Common myeloid progenitor, CD34-positive (primary cell): ENCODE measurements at regions not wholly inside any gene's neighbourhood (a gene's known extent, or its start where the extent isn't known, plus 50 kb on each side); places are given as distances from the start of the nearest gene placed in this dataset.
"Not testable (repeated sequence)": the region's sequence is repeated elsewhere in the genome, so short reads cannot be mapped to it uniquely, and the experiment has no call there.

ENCODE experiments used
- CTCF ChIA-PET: fragments of 350-600 bp; sonication (Branson Sonifier 250); formaldehyde crosslinking; loops from one replicate; lab custom pipeline; 2021; ENCODE audit warnings: antibody characterized with exemption; lab: Charles Lee
- POLR2A ChIA-PET: fragments of 350-600 bp; sonication (Branson Sonifier 250); formaldehyde crosslinking; loops from one replicate; lab custom pipeline; 2021; ENCODE audit warnings: antibody characterized with exemption; lab: Charles Lee
- DNase-seq, 3 donors: peaks; one replicate each; pipeline versions ENCODE4 v3.0.0 to v3.0.0-alpha.2; 2013
- H3K27ac ChIP-seq, 2 experiments: 1 replicate in 1 of 2; 2 replicates in 1 of 2; pipeline ENCODE4 v1.7.0; 2013; ENCODE audit warnings: inconsistent platforms in 2 of 2, low read length in 2 of 2, mild to moderate bottlenecking in 2 of 2, low read depth in 1 of 2, moderate library complexity in 1 of 2; ENCODE audit not compliant: severe bottlenecking in 2 of 2, insufficient read depth in 1 of 2, poor library complexity in 1 of 2
- H3K27me3 ChIP-seq, 5 experiments: replicated peaks in 2 of 5; 1 replicate in 3 of 5; 2 replicates in 2 of 5; pipeline versions ENCODE4 v1.6.1 to v1.7.0; 2013; ENCODE audit warnings: low read length in 4 of 5, mild to moderate bottlenecking in 2 of 5, moderate library complexity in 2 of 5, inconsistent platforms in 1 of 5; ENCODE audit not compliant: insufficient read depth in 5 of 5, control insufficient read depth in 4 of 5
- H3K36me3 ChIP-seq, 4 experiments: 1 replicate in 2 of 4; 2 replicates in 2 of 4; pipeline versions ENCODE4 v1.6.1 to v1.7.0; 2013; ENCODE audit warnings: low read length in 3 of 4, control low read depth in 1 of 4, mild to moderate bottlenecking in 1 of 4; ENCODE audit not compliant: control insufficient read depth in 4 of 4, insufficient read depth in 4 of 4
- H3K4me1 ChIP-seq, 4 experiments: 1 replicate in 3 of 4; 2 replicates in 1 of 4; pipeline versions ENCODE4 v1.6.1 to v1.7.1; 2013; ENCODE audit warnings: low read length in 3 of 4, mild to moderate bottlenecking in 3 of 4, control low read depth in 1 of 4, inconsistent platforms in 1 of 4, moderate library complexity in 1 of 4; ENCODE audit not compliant: control insufficient read depth in 4 of 4, insufficient read depth in 4 of 4; ENCODE audit errors: control extremely low read depth in 1 of 4
- H3K4me3 ChIP-seq, 7 experiments: 1 replicate in 4 of 7; 2 replicates in 3 of 7; pipeline versions ENCODE4 v1.5.1 to v1.7.0; 2013; ENCODE audit warnings: mild to moderate bottlenecking in 7 of 7, low read length in 6 of 7, moderate library complexity in 6 of 7, inconsistent platforms in 2 of 7, low read depth in 2 of 7, control low read depth in 1 of 7; ENCODE audit not compliant: insufficient read depth in 4 of 7, control insufficient read depth in 1 of 7; ENCODE audit errors: extremely low read depth in 1 of 7
- H3K9me3 ChIP-seq, 5 experiments: 1 replicate in 4 of 5; 2 replicates in 1 of 5; pipeline versions ENCODE4 v1.6.1 to v1.7.1; 2013; ENCODE audit warnings: low read length in 4 of 5, mild to moderate bottlenecking in 2 of 5, inconsistent platforms in 1 of 5, low read depth in 1 of 5, moderate library complexity in 1 of 5; ENCODE audit not compliant: control insufficient read depth in 4 of 5, insufficient read depth in 2 of 5; ENCODE audit errors: control extremely low read depth in 1 of 5
- WGBS: methylation state at CpG from one replicate; pipeline ENCODE4 v1.1.5; 2013; ENCODE audit not compliant: insufficient coverage; 5-methylcytosine and 5-hydroxymethylcytosine counted together

- no peaks in the 10 kb centered on the region for H3K36me3 ChIP-seq
- DNase-seq = no peak
- H3K9me3 ChIP-seq = no peaks in the 10 kb centered on the region
- no peak overlapping the region for H3K27ac ChIP-seq
- no peak overlapping the region for H3K4me3 ChIP-seq
- H3K27me3 ChIP-seq = no peaks in the 10 kb centered on the region
- ChIA-PET POLR2A (no interaction called here), CTCF (no interaction called here)
- H3K4me1 ChIP-seq = no peaks in the 10 kb centered on the region
Measured at GRCh38 chr1:88503646-88504045, 180.4 kb upstream of the PKN2 start.

- CTCF ChIA-PET = no interaction called here
- Histone ChIP-seq H3K4me3 (no peak overlapping the region), H3K4me1 (no peaks in the 10 kb centered on the region), H3K27ac (no peak overlapping the region), H3K9me3 (no peaks in the 10 kb centered on the region), H3K27me3 (no peaks in the 10 kb centered on the region), H3K36me3 (no peaks in the 10 kb centered on the region)
- 91% methylated on average over 1 of the region's 1 CpG for WGBS
- DNase-seq = no peak
- POLR2A ChIA-PET = no interaction called here
Measured at GRCh38 chr1:88504601-88505000, 179.5 kb upstream of the PKN2 start.

GRCh38 chr1:88509379-88509778 lies 174.7 kb upstream of the PKN2 start:
- WGBS = 94% methylated on average over 2 of the region's 3 CpGs
- H3K27me3 ChIP-seq = no peaks in the 10 kb centered on the region
- H3K9me3 ChIP-seq = no peaks in the 10 kb centered on the region
- H3K4me3 ChIP-seq = no peak overlapping the region
- CTCF ChIA-PET = no interaction called here
- H3K36me3 ChIP-seq = no peaks in the 10 kb centered on the region
- H3K27ac ChIP-seq = no peak overlapping the region
- no peak for DNase-seq
- POLR2A ChIA-PET = no interaction called here
- no peaks in the 10 kb centered on the region for H3K4me1 ChIP-seq

- no peak overlapping the region for H3K4me3 ChIP-seq
- POLR2A ChIA-PET = no interaction called here
- CTCF ChIA-PET = no interaction called here
- no peaks in the 10 kb centered on the region for H3K9me3 ChIP-seq
- DNase-seq = no peak
- no peaks in the 10 kb centered on the region for H3K4me1 ChIP-seq
- H3K27ac ChIP-seq = no peak overlapping the region
- 91% methylated on average over 1 of the region's 1 CpG for WGBS
- no peaks in the 10 kb centered on the region for H3K36me3 ChIP-seq
- H3K27me3 ChIP-seq = no peaks in the 10 kb centered on the region
Measured at GRCh38 chr1:88514544-88515060, 169.5 kb upstream of the PKN2 start.

GRCh38 chr1:88517499-88517898 lies 166.6 kb upstream of the PKN2 start:
- H3K27ac ChIP-seq, H3K4me1 ChIP-seq, H3K9me3 ChIP-seq, H3K27me3 ChIP-seq, H3K36me3 ChIP-seq, DNase-seq, CTCF ChIA-PET, H3K4me3 ChIP-seq, POLR2A ChIA-PET: not testable (repeated sequence)
- no CpG with 5 or more reads among the region's 1 CpG for WGBS

GRCh38 chr1:88519156-88519555 lies 164.9 kb upstream of the PKN2 start:
- no peak for DNase-seq
- POLR2A ChIA-PET = no interaction called here
- 83% methylated on average over 1 of the region's 1 CpG for WGBS
- Histone ChIP-seq H3K27me3 (no peaks in the 10 kb centered on the region), H3K4me3 (no peak overlapping the region), H3K9me3 (no peaks in the 10 kb centered on the region), H3K27ac (no peak overlapping the region), H3K4me1 (no peaks in the 10 kb centered on the region), H3K36me3 (no peaks in the 10 kb centered on the region)
- CTCF ChIA-PET = no interaction called here

- H3K27ac ChIP-seq = no peak overlapping the region
- H3K27me3 ChIP-seq = no peaks in the 10 kb centered on the region
- no peaks in the 10 kb centered on the region for H3K9me3 ChIP-seq
- no peaks in the 10 kb centered on the region for H3K4me1 ChIP-seq
- H3K36me3 ChIP-seq = no peaks in the 10 kb centered on the region
- POLR2A ChIA-PET = no interaction called here
- CTCF ChIA-PET = no interaction called here
- DNase-seq = no peak
- WGBS = 100% methylated on average over 1 of the region's 4 CpGs
- H3K4me3 ChIP-seq = no peak overlapping the region
Measured at GRCh38 chr1:88523854-88524528, 160.1 kb upstream of the PKN2 start.
